NOMO-1 treated with dmso at 0.1 percent for 144 hours (cell line): ENCODE measurements at regions not wholly inside any gene's neighbourhood (a gene's known extent, or its start where the extent isn't known, plus 50 kb on each side); places are given as distances from the start of the nearest gene placed in this dataset.

Source experiments
- DNase-seq: peaks from one replicate; lab custom pipeline; 2025; ENCODE audit not compliant: unreplicated experiment; lab: John Stamatoyannopoulos, UW

DNA sequence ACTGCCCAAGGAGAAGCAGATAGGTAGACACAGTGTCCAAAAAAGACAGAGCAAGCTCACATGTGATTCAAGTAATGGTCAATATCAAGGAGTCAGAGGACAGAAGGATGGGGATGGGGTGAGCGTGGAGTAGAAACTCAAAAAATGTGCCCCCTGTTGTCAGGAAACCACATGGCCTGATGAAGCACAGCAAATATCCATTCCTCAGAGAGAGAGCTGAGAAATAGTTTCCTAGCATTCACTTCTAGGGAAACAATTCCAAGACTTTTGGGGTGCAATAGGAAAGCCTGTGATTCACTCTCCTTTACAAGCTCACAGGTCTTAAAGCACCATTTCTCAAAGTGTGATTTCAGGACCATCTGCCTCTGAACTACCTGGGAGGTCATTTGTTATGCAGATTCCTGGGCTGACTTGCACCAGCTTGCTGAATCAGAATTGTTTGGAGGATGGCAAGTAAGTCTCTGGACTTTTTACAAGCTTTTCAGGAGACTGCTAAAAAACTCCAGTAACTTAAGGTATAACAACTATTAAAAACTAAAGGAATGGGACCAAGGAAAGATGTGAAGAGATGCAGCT is 432.8 kb downstream of the HDGFL1 start:
- DNase-seq: no peak

DNA sequence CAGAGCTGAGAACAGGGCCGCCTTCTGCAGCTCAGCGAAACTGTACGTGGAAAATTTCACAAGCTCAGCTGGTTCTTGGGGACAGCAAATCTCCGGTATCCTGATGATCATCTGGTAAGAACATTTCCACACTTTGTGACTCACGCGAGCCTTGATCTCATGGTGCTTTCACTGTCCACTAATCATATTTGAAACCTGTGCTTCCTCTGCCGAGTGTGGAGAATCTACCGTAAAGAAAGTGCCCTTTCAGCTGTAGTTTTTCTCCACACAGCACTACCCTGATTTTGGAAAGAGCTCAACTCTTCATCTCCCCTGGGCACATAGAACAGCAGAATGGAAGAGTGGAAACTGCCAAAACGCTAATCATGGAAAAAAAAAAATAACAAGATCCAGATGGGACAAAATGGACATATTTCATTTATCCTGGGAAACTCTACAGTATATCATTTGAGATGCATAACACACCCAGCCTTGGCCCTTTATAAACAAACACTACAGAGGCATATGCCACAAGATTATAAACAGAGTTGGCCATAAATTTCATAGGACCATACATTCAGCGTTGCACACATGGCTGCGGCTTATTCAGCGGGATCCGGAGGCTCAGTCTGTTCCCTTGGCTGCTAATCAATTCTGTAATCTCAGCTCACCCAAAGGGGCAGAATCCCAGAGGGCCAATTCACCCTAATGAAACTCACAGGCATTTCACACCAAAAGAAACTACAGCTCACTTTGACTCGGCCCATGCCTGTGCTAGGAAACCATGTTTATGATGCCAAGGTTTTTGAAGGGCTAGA is 434.5 kb downstream of the HDGFL1 start:
- DNase-seq: no peak

DNA sequence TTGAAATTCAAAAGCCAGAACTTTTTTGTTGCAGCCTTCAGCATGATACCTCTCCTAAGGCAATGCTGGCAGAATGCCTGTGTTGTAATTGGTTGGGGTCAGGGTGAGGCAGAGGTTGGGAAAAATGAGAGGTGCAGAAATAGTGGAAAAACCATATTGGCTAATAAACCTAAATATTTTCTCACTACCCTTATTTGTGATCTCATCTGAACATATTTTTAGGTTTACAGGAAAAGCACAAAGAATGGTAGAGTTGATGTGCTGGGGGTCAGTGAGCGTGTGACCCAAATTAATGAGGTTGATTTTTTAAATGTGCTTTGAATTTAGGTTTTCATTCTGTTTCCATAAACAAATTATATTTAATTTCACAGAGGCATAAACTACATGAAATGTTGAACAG is 437.3 kb downstream of the HDGFL1 start:
- DNase-seq: no peak

DNA sequence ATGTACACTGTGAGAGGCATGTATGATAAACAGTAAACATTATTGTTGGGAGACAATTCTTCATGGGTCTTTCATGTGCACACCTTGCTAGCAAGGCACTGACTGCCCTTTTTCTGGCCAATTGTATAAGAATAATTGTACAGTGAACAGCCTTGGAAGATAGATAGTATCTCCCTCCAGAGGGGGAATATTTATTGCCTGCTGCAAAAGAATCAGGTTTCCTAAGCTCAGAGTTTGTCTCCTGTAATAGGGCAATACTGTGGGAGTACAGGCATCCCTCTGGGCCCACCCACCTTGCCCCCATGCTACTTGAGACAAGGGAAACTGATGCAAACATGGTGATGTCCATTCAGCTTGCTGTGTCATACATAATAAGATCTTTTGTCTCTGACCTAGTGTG is 442.2 kb downstream of the HDGFL1 start:
- DNase-seq: no peak

DNA sequence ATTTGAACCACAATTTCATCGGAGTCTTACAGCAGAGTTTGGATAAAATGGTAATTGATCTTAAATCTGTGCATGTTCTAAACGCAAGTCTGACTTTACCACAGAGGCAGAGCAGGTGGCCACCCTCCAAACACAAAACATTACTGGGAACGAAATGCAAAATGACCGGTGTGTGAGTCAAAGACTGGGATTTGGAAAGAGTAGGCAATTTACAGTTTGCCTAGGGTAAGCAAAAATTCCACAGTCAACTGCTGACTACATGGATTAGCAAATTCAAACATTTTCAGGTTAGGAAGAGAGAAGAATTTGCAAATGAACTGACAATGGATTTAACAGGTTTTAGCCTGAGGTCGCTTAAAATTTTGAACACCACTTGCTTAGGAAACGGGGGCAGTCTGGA is 444.4 kb downstream of the HDGFL1 start:
- DNase-seq: no peak

DNA sequence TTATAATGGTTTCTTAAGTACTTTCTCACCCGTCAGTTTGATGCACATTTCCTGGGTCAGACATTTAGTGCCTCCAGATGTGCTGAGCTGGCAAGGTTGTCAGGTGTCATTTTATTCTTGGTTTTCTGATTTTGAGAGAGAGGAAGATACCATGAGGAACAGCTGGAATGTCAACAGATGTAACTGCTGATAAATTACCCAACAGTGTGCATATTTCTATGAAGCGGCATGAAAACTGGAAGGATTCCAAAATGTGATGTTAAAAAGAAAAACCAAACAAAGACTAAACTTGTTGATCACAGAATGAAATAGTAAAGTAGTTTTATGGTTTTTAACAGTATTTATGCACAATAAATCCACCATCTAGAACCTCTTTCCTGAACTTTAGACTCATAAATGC is 447.3 kb downstream of the HDGFL1 start:
- DNase-seq: no peak

DNA sequence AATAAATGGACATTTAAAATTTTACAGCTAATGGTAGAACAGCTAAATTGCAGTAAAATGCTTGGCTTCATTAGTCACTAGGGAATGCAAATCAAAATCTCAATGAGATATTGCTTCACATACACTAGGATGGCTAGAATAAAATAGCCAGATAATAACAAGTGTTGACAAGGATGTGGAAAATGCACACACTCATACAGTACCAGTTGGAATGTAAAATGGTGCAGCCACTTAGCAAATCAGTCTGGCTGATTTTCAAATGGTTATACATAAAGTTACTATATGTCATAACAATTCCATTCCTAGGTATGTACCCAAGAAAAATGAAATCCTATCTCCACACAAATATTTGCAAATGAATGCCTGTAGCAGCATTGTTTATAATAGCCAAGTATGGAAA is 452.1 kb downstream of the HDGFL1 start:
- no peak for DNase-seq

DNA sequence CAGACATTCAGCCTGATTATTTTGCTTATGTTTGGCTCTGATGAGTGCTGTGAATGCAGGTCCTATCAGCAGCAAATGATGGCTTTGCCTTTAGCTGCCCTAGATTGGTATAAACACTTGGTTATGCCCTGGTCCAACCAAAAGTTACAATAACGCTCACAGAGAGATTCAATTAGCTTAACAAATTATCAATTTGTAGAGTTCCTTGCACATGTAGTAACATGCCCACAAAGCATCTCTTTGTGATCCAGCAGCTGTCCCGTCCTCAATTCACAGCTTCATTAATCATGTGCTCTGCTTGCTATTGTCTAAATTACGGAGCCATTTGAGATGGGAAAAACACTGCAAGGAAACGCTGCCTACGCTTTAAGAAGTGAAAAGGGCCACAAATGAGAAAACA is 457.9 kb downstream of the HDGFL1 start:
- no peak for DNase-seq

DNA sequence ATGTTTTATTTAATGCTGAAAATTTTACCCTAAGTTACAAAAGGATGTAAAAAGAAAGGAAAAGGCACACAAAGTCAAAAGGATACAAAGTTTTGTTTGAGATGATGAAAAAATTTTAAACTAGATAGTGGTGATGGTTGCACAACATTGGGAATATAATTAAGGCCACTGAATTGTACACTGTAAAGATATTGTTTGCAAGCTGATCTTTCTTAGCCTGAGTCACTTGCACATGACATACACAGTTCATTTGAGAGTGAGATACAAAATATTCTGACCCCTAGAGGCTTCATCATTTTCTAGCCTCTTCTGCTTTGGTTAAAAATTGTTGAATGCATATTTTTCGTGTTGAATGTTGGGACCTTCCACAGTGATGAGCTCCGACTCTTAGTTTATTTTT is 462.6 kb downstream of the HDGFL1 start:
- DNase-seq: no peak

DNA sequence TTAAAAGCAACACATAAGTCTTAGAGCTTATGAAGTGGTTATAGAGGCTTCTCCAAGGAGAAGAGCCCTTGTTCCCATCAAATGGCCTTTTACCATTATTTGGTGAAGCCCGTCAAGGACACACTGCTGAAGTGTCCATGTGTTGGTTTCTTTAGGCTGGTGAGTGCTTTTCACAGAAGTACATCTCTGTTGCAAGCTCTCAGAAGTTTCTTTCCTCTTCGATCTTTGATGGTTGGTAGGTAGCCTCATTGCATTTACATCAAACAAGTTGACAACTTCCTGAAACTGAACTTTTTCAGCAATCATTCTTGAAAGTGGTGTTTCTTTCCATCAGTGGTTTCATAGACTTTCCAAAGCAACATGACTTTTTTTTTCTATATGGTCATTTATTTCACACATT is 465.6 kb downstream of the HDGFL1 start:
- no peak for DNase-seq

DNA sequence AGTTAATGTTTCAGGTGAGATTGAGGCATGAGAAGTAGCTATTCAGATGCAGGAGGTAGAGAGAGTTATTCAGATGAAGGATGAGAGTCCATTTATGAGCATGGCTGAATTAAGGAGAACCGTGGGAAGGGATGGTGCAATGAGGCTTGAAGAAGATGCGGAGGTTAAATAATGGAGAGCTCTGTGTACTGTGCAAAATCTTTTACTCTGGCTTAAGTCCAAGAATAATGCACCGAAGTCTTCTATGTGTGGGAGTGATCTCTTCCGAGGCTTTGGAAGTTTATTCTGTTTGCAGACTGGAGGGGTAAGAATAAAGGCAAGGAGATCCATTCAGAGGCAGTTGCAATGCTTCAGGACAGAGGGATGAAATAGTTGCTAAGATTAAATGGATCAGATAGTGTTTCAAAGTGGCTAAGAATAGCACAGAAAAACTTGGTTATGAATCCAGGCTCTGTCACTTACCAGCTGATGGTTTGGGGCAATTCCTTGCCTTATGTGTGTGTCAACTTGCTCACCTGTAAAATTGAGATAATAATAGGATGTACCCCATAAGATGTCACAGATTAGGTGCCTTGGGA is 467.1 kb downstream of the HDGFL1 start:
- no peak for DNase-seq

DNA sequence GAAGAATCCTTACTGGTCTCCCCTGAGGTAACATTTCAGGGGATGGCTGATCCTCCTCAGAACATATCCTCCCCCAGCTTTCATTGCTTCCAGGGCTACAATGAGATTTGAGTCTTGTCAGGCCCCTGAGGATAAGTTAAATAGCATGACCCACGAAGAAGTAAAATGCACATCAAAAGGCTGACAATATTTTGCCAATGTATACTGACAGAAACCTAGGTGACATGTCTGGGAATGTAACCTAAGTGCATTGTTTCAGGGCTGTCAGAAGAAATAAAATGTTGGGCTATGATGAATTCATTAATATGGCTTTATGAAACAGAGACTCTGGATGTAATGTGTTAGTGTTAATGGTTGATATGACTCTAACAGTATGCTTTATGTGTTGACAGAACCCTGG is 471.5 kb downstream of the HDGFL1 start:
- no peak for DNase-seq

DNA sequence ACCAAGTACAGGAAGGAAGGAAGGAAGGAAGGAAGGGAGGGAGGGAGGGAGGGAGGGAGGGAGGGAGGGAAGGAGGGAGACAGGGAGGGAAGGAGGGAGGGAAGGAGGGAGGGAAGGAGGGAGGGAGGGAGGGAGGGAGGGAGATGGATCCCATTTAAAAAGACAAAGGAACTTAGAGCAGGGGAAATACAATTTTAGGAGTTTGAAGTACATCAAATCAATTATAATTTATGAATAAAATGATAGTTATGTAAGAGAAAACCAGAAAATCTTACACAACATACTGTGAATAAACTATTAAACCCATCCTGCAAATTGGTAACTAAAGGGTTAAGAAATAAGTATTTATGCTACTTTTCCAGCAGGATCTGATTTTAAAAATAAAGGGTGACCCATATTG is 475.9 kb downstream of the HDGFL1 start:
- DNase-seq: no peak

DNA sequence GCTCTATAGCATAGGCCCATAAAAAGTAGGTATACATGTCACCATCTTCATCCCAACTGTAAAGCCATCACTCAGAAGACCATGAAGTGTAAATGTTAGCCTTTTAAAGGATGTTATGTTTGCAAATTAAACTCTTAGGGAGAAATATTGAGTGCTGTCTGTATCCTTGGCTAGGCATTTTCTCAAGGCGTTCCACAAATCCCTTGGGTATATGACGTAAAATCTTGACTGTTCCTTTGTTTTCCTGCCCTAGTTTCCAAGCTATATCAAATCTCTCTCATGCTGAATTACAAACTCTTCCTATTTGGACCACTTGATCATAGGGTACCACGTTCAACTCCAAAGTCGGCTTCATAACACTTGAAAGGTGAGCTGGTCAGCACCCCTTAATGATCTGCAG is 486.2 kb downstream of the HDGFL1 start:
- DNase-seq: no peak

DNA sequence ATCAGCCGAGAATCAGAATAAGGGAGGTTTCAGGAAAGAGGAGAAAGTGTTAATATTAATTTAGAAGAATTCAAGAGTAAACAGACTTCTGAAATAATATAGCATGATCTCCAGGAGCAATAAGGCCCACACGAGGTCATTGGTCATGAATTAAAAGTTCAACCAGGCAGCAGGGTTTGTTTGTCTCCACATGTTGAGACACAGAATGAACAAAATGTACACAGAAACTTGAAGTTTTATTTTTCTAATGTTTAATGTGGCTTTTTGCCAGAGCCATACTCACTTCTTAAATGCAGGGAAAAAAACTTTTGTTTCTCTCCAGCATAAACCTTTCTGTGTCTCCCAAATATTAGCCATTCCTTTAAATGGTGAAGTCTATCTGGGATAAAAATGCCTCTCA is 504.5 kb downstream of the HDGFL1 start:
- DNase-seq: no peak

DNA sequence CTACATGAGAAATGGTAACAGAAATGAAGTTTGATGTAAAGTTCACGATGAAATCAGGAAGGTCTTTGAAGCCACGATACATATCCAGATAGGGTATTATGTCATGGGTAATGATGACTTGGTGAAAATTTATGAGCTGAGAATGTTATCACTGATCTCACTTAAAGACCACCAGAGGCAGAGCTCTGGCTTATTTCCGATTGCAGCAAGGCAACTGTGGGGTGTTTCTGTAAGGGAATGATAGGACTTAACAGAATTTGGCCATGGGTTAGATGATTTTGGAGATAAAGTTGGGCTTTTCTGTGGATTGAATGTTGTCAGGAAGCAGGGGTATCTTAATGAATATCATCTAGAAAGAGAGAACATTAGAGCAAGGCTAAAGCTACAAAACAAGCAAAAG is 508.4 kb downstream of the HDGFL1 start:
- DNase-seq: no peak

DNA sequence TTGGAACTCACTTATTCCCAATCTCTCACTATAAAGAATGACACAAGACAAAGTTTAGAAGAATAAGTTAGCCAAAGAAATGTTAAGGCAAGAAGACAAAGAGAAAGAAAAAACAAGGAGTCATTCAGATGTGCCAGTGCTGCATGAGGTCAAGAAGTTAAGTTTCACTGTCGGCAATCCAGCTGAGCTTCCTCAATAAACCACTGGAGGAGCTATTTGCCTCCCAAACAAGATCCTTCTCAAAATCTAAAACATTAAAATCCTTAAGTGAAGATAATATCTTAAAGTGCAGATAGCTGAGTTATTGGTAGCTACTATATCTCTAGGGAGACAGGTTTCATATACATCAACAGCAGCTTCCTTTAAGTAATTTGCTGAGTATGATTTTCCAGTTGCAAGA is 512.3 kb downstream of the HDGFL1 start:
- no peak for DNase-seq

DNA sequence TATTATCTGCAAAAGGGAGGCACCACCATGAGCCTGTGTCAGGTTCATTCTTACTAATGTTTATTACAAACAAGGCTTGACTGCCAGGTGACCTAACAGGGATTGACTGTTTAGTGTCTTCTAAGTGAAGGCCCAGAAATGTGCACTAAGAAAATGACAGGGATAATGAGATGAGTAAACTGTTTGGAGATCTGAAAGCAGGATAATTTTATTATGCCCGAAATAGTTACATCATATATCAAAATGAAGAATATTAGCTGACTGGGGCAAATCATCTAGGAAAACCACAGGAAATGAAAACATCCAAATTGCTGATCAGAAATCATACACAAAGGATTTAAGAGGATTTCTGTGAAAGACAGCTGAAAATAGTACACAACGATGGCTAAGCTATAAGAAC is 516.7 kb downstream of the HDGFL1 start:
- DNase-seq: no peak

DNA sequence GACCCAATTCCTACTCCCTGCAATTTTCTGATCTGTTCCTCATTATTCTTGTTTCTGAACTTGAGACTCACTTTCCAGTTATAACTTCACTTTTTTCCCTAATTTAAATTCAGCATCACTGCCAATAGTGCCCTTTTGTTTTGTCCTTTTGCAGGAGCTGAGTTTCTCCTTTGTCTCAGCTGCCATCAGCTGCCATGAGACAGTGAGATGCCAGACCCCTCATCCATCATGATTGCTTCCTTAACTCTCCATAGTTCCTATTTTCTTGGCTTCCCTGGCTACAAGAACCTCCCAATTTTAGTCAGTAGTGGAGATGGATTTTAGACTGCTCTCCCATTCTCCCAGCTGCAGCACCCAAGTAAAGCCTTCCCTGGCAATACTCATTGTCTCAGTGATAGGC is 518.1 kb downstream of the HDGFL1 start:
- DNase-seq: no peak

DNA sequence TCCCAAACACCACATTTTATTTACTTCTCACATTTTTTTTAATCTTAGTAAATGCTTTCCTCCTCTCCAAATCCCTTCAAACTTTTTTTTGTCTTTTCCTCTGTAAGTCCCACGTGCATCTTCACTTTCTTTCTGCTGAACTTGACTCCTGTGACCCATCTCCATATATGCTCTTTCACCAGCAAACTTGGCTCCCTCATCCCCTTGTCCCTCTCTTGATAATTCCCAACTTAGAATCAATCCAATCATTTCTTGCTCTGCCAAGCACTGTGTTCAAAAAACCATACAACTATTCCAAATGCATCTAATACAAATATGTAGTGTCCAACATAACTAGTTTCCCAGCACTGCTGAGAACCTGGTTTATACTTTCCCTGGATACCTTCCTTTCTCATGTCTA is 519.4 kb downstream of the HDGFL1 start:
- no peak for DNase-seq

DNA sequence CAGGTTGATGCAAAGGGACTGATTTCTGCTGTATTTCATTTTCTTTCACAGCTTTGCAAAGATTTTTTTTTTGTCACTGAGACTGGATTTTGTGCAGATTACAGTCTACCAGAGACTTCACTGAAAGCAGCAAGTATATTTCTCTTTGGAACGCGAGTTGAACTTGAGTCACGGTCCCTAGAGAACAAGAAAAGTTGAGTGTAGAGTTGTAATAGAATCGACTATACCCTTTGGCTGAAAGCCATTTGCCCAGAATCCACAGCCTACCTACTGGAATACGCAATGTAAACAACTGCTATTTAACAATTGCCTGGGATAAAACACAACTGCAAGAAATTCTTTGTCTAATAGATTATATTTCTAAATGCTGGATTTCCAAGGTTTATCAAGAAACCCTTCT is 520.6 kb downstream of the HDGFL1 start:
- DNase-seq: no peak

DNA sequence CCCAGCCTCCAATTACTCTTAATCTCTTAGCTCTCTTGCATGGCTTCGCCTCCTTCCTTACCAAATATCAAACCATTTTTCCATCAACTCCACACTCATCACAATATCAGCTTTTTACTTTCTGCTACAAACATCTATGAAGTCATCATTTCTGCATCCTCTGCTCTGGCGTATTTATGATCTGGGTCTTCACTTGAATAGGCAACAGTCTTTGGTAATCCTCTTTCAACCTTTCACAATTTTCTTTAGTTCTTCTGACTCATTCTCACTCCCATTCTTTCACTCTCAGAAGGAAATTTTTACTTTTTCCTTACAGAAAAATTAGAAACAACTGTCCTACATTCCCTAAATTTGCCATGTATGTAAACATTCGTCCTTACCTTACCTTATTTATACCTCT is 522.4 kb downstream of the HDGFL1 start:
- DNase-seq: no peak

DNA sequence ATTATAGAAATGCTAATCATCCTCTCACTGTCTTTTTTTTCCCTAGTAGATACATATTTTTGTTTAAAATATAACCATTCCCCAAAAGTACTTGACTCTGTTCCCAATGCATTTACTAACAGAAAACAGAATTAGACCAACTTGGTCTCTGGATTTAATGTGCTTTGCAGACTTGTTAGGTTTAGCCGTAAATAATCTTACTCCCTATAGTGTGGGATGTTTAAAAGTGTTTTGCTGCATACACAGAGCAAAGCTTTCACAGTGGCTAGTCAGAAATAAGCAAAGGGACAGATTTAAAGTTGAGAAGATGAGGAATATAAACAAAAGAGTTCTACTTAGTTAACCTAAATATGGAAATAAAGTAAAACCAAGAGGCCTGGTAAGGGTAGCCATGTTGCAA is 527.5 kb downstream of the HDGFL1 start:
- no peak for DNase-seq
